ENCODE measurements at regions not wholly inside any gene's neighbourhood (a gene's known extent, or its start where the extent isn't known, plus 50 kb on each side); places are given as distances from the start of the nearest gene placed in this dataset.
A peak's percentile ranks its signal among the peaks of the same experiment; 100 is the strongest.

DNA sequence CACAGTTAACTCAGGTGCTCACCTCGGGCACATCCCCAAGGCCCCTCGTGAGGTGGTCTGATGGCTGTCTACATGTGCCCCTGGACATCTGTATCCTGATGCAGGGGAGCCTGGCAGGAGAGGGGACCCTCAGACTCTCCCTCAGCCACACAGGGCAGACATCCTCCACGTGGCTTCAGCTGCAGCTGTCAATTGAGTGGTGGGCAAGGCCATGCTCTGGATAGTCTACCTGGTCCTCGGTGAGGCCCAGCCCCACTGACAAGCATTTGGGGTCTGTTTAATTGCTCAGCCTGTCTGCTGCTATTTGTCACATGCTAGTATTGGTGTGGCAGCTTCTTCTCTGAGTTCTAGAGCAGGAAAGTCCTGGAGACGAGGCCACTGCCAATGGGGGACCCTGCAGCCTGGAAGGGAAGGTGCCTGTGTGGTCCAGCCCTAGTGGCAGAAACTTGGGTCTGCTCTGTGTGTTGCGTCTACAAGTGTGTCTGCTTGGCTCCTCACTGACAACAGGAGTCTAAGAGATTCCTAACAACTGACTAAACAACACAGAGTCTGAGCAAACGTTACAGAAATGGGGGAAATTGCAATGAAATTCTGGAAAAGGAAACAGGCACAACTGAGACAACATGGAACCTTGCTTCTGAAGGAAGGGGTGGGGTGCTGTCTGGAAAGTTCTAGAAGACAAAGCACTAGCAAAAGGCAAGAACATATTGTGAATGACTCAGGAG is 59.3 kb upstream of the IGFBP3 start:
- no peaks in the 10 kb centered on the region; the same call in 1 of the 2 replicates for H3K27me3 Mint-ChIP-seq (ENCODE audit: insufficient read depth)
- peaks cover 7% of the 10 kb centered on the region for H3K36me3 Mint-ChIP-seq (ENCODE audit: low read depth)
- DNase-seq = peak; percentile 57
- H3K4me3 Mint-ChIP-seq = peak overlapping the region; percentile 32; the same call in 1 of the 2 replicates
- H3K4me1 Mint-ChIP-seq (ENCODE audit: low read depth) = peaks cover 64% of the 10 kb centered on the region
- TF ChIP-seq, protein P1, sequence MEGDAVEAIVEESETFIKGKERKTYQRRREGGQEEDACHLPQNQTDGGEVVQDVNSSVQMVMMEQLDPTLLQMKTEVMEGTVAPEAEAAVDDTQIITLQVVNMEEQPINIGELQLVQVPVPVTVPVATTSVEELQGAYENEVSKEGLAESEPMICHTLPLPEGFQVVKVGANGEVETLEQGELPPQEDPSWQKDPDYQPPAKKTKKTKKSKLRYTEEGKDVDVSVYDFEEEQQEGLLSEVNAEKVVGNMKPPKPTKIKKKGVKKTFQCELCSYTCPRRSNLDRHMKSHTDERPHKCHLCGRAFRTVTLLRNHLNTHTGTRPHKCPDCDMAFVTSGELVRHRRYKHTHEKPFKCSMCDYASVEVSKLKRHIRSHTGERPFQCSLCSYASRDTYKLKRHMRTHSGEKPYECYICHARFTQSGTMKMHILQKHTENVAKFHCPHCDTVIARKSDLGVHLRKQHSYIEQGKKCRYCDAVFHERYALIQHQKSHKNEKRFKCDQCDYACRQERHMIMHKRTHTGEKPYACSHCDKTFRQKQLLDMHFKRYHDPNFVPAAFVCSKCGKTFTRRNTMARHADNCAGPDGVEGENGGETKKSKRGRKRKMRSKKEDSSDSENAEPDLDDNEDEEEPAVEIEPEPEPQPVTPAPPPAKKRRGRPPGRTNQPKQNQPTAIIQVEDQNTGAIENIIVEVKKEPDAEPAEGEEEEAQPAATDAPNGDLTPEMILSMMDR (IDR thresholded peaks at IDR 0.05) = peak; percentile 45
- H3K27ac Mint-ChIP-seq = peak overlapping the region; percentile 88
- H3K9me3 Mint-ChIP-seq = peaks cover 6% of the 10 kb centered on the region

DNA sequence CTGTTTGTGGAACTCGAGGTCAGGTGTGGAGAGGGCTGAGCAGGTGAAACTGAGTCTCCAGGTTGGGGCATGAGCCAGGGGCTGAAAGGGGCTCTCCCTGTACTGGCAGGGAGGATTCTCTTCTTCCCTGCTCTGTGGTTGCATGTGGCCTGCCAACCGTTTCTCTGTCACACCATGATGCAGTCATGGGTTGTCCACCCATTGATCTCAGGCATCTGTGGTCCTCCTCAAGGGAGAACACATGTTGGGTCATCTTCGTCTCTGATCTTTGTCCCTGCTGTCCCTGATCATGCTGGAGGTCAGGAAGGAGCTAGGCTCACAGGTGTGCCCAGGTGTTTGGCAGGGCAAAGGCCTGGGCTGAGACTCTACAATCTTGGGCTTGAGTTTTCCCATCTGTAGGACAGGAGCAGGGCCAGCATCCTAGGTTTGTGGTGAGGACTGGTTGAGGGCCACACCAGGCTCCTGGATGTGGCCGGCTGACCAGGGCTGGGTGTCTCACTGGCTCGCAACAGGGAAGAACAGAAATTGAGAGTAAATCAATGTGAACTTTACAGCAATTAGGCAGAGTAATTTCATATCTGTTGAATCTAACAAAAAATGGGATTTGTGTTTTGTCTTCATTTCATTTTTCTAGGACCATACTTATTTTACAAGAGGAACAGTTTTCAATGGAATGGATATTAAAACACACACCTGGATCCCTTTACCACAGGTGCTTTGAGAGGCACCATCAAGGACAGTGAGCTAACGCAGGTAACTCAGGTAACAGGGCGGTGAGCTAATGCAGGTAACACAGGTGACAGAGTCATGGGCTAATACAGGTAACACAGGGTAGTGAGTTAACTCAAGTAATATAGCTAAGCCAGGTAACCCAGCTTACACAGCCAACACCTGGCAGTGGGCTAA is 58.5 kb upstream of the IGFBP3 start:
- Mint-ChIP-seq H3K9me3 (peaks cover 6% of the 10 kb centered on the region), H3K4me3 (peak overlapping the region; percentile 77), H3K27me3 (ENCODE audit: insufficient read depth) (no peaks in the 10 kb centered on the region; the same call in 1 of the 2 replicates), H3K27ac (peak overlapping the region; percentile 97), H3K4me1 (ENCODE audit: low read depth) (peaks cover 64% of the 10 kb centered on the region), H3K36me3 (ENCODE audit: low read depth) (peaks cover 7% of the 10 kb centered on the region)
- DNase-seq = no peak
- TF ChIP-seq, protein P1 (IDR thresholded peaks at IDR 0.05) = no peak

DNA sequence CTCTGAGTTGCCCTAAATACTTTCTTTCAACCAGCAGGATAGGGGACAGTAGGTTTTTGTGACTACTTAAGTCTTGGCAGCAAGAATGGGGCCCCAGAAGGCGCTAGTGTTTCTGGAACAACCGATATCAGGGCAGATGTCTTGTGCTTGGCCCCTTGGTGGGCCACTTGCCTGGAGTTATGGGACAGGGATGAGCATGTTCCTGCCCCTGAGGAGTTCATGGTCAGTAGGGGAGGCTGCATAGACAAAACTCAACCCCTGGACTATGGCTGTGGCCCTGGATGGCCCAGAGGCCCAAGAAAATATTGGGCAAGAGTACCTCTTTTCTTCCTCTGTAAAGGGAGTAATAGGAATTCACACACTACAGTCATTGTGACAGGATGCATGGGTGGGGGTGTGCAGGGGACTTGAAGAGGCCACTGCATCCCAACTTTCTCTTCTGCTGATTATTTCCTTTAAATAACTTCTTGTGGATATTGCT is 57.7 kb upstream of the IGFBP3 start:
- Mint-ChIP-seq H3K27me3 (ENCODE audit: insufficient read depth) (no peaks in the 10 kb centered on the region; the same call in 1 of the 2 replicates), H3K9me3 (peaks cover 6% of the 10 kb centered on the region), H3K36me3 (ENCODE audit: low read depth) (peaks cover 7% of the 10 kb centered on the region), H3K4me3 (peak overlapping the region; percentile 77), H3K27ac (peak overlapping the region; percentile 97), H3K4me1 (ENCODE audit: low read depth) (peaks cover 69% of the 10 kb centered on the region)
- TF ChIP-seq, protein P1 (IDR thresholded peaks at IDR 0.05) = no peak
- DNase-seq = no peak

DNA sequence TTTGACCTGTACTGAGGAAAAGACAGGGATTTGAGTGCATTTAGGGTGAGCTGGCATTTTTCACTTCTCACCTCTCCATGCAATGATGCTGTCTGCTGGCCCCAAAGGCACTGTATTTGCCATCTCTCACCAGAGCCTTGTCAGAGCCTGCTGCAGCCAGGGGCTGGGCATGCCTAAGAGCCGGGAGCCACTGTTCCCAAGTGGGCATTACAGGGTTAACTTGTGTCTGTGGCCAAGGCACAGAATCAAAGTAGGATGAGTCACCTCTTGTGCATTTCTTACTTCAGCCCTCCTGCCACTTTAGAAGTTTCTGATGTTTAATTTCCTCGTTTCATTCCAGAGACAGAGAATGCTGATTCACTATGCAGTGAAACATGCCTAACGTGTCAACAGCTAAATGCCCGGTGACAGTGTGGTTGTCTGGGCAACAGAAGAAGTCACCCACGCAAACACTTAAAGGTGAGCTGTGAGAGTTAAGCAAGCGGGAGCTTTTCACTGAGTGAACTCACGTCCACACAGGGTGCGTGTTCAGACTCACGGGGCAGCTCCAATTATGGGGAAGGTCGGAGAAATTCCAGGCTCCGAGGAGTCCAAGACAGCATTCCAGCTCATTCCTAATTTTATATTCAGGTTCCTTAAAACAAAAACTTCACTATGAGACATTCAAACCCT is 57.1 kb upstream of the IGFBP3 start:
- Mint-ChIP-seq H3K4me3 (peak overlapping the region; percentile 77), H3K27ac (peak overlapping the region; percentile 97), H3K4me1 (ENCODE audit: low read depth) (peaks cover 69% of the 10 kb centered on the region), H3K36me3 (ENCODE audit: low read depth) (peaks cover 7% of the 10 kb centered on the region), H3K27me3 (ENCODE audit: insufficient read depth) (peaks cover under 1% of the 10 kb centered on the region; the same call in 1 of the 2 replicates), H3K9me3 (peaks cover 6% of the 10 kb centered on the region)
- peak; percentile 99 for DNase-seq
- TF ChIP-seq, protein P1 (IDR thresholded peaks at IDR 0.05) = no peak

DNA sequence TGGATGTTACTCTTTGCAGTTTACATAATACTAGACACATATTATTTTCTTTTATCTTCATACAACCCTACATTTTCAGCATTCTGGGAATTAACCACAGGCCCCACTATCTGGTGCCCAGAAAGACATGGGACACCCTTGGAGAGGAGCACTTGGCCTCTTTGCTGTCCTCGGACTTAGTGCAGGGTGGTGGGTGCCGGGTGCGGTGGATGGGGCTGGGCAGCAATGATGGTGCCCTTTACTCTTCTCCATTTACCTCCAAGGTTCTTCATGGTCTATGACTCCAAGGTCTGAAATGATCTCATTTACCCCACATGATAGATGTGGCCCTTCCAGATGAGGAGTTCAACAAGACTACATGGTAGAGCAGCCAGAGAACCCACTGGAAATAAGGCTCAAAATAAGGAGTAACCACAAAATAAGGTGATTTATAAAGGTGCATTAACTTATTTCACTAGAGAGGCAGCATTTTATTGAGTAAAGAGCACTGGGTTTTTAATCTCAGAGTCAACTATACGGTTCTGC is 56.2 kb upstream of the IGFBP3 start:
- H3K9me3 Mint-ChIP-seq = peaks cover 5% of the 10 kb centered on the region
- TF ChIP-seq, protein P1 (IDR thresholded peaks at IDR 0.05) = no peak
- H3K4me3 Mint-ChIP-seq = 0 out of 2 replicates have a peak overlapping the region, but pooled peaks have one; percentile 77
- H3K27me3 Mint-ChIP-seq (ENCODE audit: insufficient read depth) = peaks cover 2% of the 10 kb centered on the region; the same call in 1 of the 2 replicates
- peak overlapping the region; percentile 97 for H3K27ac Mint-ChIP-seq
- peaks cover 5% of the 10 kb centered on the region for H3K36me3 Mint-ChIP-seq (ENCODE audit: low read depth)
- DNase-seq = no peak
- peaks cover 69% of the 10 kb centered on the region for H3K4me1 Mint-ChIP-seq (ENCODE audit: low read depth)
